SK-N-SH (cell line): ENCODE measurements at regions not wholly inside any gene's neighbourhood (a gene's known extent, or its start where the extent isn't known, plus 50 kb on each side); places are given as distances from the start of the nearest gene placed in this dataset.

Source experiments
- CTCF ChIA-PET: fragments of 300-600, 350-600 bp; formaldehyde crosslinking; extraction: SDS; loops from one replicate; lab custom pipeline; 2021; lab: Yijun Ruan, JAX
- POLR2A ChIA-PET: fragments of 350-600 bp; sonication (Branson Sonifier 250); formaldehyde crosslinking; extraction: SDS; loops from one replicate; lab custom pipeline; 2020; ENCODE audit warnings: antibody characterized with exemption, inconsistent platforms; lab: Yijun Ruan, JAX
- DNase-seq: peaks from one replicate; pipeline ENCODE4 v3.0.0; 2012
- H2AFZ ChIP-seq: fragments of 200-600 bp; sonication (generic); 2 replicates; pipeline ENCODE4 v1.8.1; 2016; ENCODE audit warnings: antibody characterized with exemption, mild to moderate bottlenecking, low read depth
- H3F3A ChIP-seq: fragments of 200-600 bp; sonication (generic); replicated peaks from 2 replicates; pipeline ENCODE3; 2016; ENCODE audit warnings: antibody characterized with exemption, mild to moderate bottlenecking; ENCODE audit not compliant: insufficient read depth
- H3K27ac ChIP-seq, 2 experiments: fragments of 200-500 bp in 1 of 2; fragments of 200-600 bp in 1 of 2; sonication (Bioruptor generic) in 1 of 2; sonication (generic), shearing (Covaris generic) in 1 of 2; 2 replicates each; pipeline versions ENCODE4 v1.5.1 to v1.6.1; 2014 to 2016; ENCODE audit warnings: low read depth in 2 of 2, inconsistent platforms in 1 of 2, low read length in 1 of 2, mild to moderate bottlenecking in 1 of 2, mixed read lengths in 1 of 2
- H3K27me3 ChIP-seq: fragments of 200-600 bp; sonication (generic), shearing (Covaris generic); 2 replicates; pipeline ENCODE4 v1.6.1; 2016; ENCODE audit warnings: mixed run types; ENCODE audit not compliant: insufficient read depth
- H3K36me3 ChIP-seq, 2 experiments: fragments of 200-500 bp in 1 of 2; fragments of 200-600 bp in 1 of 2; sonication (Bioruptor generic) in 1 of 2; sonication (generic) in 1 of 2; replicated peaks in 1 of 2; 2 replicates each; pipeline versions ENCODE3 to v1.5.1; 2014 to 2016; ENCODE audit warnings: low read length in 1 of 2, mild to moderate bottlenecking in 1 of 2; ENCODE audit not compliant: insufficient read depth in 2 of 2, control insufficient read depth in 1 of 2
- H3K4me1 ChIP-seq, 2 experiments: fragments of 200-500 bp in 1 of 2; fragments of 200-600 bp in 1 of 2; sonication (Bioruptor generic) in 1 of 2; sonication (generic), shearing (Covaris generic) in 1 of 2; 2 replicates each; pipeline versions ENCODE4 v1.5.1 to v1.6.1; 2014 to 2016; ENCODE audit warnings: low read depth in 1 of 2, low read length in 1 of 2, mixed run types in 1 of 2; ENCODE audit not compliant: insufficient read depth in 2 of 2, control insufficient read depth in 1 of 2
- H3K4me2 ChIP-seq: fragments of 200-600 bp; sonication (generic), shearing (Covaris generic); 2 replicates; pipeline ENCODE4 v1.6.1; 2017; ENCODE audit warnings: mixed run types
- H3K4me3 ChIP-seq, 2 experiments: fragments of 200-500 bp in 1 of 2; fragments of 200-600 bp in 1 of 2; sonication (Bioruptor generic) in 1 of 2; sonication (generic), shearing (Covaris generic) in 1 of 2; 2 replicates each; pipeline versions ENCODE4 v1.5.1 to v1.8.1; 2014 to 2016; ENCODE audit warnings: low read depth in 2 of 2, inconsistent platforms in 1 of 2, low read length in 1 of 2, mild to moderate bottlenecking in 1 of 2, mixed read lengths in 1 of 2, moderate library complexity in 1 of 2
- H3K79me2 ChIP-seq: fragments of 200-600 bp; sonication (generic); 2 replicates; pipeline ENCODE4 v1.8.1; 2017; ENCODE audit warnings: mild to moderate bottlenecking; ENCODE audit not compliant: insufficient read depth
- H3K9ac ChIP-seq: fragments of 200-600 bp; sonication (generic); 2 replicates; pipeline ENCODE4 v1.6.1; 2017; ENCODE audit warnings: mixed run types
- H3K9me2 ChIP-seq: fragments of 200-600 bp; sonication (generic); 2 replicates; pipeline ENCODE4 v1.6.1; 2017; ENCODE audit warnings: mixed run types
- H3K9me3 ChIP-seq: fragments of 200-600 bp; sonication (generic); 2 replicates; pipeline ENCODE4 v1.6.1; 2017; ENCODE audit warnings: mixed run types, mild to moderate bottlenecking, moderate library complexity
- H4K20me1 ChIP-seq: fragments of 200-600 bp; sonication (generic); 2 replicates; pipeline ENCODE4 v1.6.1; 2017; ENCODE audit warnings: mild to moderate bottlenecking, mixed run types; ENCODE audit not compliant: insufficient read depth
- EP300 ChIP-seq, 2 experiments: IDR thresholded peaks; 2 replicates each; pipeline versions ENCODE4 v1.4.0 to v1.6.1; 2012; ENCODE audit warnings: borderline replicate concordance in 1 of 2, low read depth in 1 of 2, low read length in 1 of 2
- FOXM1 ChIP-seq: IDR thresholded peaks from 2 replicates; pipeline ENCODE4 v1.4.0; 2012; ENCODE audit warnings: low read depth, mild to moderate bottlenecking
- GABPA ChIP-seq: IDR thresholded peaks from 2 replicates; pipeline ENCODE4 v1.4.0; 2012; ENCODE audit warnings: low read depth, mild to moderate bottlenecking
- JUND ChIP-seq: IDR thresholded peaks from 2 replicates; pipeline ENCODE4 v1.4.0; 2012
- MEF2A ChIP-seq: IDR thresholded peaks from 2 replicates; pipeline ENCODE4 v1.4.0; 2012; ENCODE audit warnings: low read depth, borderline replicate concordance
- NFIC ChIP-seq: IDR thresholded peaks from 2 replicates; pipeline ENCODE4 v1.4.0; 2012; ENCODE audit warnings: borderline replicate concordance
- NRF1 ChIP-seq: IDR thresholded peaks from 2 replicates; pipeline ENCODE4 v1.6.1; 2012; ENCODE audit warnings: low read depth, mild to moderate bottlenecking, low read length
- POLR2AphosphoS5 ChIP-seq: IDR thresholded peaks from 2 replicates; pipeline ENCODE4 v1.6.1; 2012; ENCODE audit warnings: low read depth, low read length
- RFX5 ChIP-seq: IDR thresholded peaks from 2 replicates; pipeline ENCODE4 v1.6.1; 2012; ENCODE audit warnings: mild to moderate bottlenecking, improper control_type of control experiment, low read length
- TCF12 ChIP-seq: IDR thresholded peaks from 2 replicates; pipeline ENCODE4 v1.4.0; 2012
- TEAD4 ChIP-seq: IDR thresholded peaks from 2 replicates; pipeline ENCODE4 v1.4.0; 2012; ENCODE audit warnings: mild to moderate bottlenecking, borderline replicate concordance; ENCODE audit not compliant: insufficient read depth
- WGBS: methylation state at CpG from one replicate; pipeline ENCODE4 v1.1.6; 2017; ENCODE audit warnings: low lambda C conversion rate; 5-methylcytosine and 5-hydroxymethylcytosine counted together
- TF ChIP-seq, protein P1 (sequence below): fragments of 150-350 bp; IDR thresholded peaks from 2 replicates; pipeline ENCODE4 v1.6.1; 2016; ENCODE audit warnings: mild to moderate bottlenecking, low read depth, low read length
- TF ChIP-seq, protein P2 (sequence below): IDR thresholded peaks from 2 replicates; pipeline ENCODE4 v1.4.0; 2012; ENCODE audit warnings: low read depth, borderline replicate concordance
- TF ChIP-seq, protein P3 (sequence below): IDR thresholded peaks from 2 replicates; pipeline ENCODE4 v1.4.0; 2012; ENCODE audit warnings: low read depth
- TF ChIP-seq, protein P4 (sequence below): IDR thresholded peaks from 2 replicates; pipeline ENCODE4 v1.6.1; 2012; ENCODE audit warnings: mild to moderate bottlenecking, low read depth, low read length, moderate library complexity
- TF ChIP-seq, protein P5 (sequence below): fragments of 150-350 bp; IDR thresholded peaks from 2 replicates; pipeline ENCODE4 v1.6.1; 2017; ENCODE audit warnings: antibody characterized with exemption, low read length, low read depth, borderline replicate concordance

DNA sequence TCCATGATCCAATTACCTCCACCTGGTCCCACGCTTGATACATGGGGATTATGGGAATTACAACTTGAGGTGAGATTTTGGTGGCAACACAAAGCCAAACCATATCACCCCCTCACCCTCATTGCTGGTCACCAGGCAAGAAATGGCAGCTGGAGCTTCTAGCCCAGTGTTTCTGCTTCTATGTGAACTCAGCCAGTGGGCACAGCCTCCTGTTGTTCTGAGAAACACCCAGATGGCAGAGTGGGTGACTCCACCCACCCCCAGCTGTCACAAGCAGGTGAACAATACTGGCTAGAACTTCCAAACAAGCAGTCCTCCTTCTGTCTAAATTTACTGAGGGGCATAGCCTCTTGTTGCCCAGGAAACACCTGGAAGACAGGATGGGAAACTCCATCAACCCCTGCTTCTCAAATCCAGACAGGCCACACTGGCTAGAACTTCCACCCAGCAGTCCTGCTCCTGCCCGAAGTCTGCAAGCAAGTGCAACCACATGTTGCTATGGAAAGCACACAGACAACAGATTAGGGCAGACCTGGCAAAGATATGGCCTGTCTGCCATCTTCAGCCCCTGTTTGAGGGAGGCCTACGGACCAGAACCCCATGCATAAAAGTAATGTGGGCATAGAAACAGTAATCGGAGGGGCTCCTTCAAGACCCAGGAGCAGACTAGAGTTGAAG lies 114.1 kb downstream of the DTWD1 start:
- H3K4me1 ChIP-seq, result no peaks in the 10 kb centered on the region
- H3K9me3 ChIP-seq, result no peaks in the 10 kb centered on the region
- no peak overlapping the region for H3K27ac ChIP-seq
- TF ChIP-seq POLR2AphosphoS5, result no peak
- TF ChIP-seq, protein P1, sequence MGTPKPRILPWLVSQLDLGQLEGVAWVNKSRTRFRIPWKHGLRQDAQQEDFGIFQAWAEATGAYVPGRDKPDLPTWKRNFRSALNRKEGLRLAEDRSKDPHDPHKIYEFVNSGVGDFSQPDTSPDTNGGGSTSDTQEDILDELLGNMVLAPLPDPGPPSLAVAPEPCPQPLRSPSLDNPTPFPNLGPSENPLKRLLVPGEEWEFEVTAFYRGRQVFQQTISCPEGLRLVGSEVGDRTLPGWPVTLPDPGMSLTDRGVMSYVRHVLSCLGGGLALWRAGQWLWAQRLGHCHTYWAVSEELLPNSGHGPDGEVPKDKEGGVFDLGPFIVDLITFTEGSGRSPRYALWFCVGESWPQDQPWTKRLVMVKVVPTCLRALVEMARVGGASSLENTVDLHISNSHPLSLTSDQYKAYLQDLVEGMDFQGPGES, result no peak
- TF ChIP-seq TCF12, result no peak
- TF ChIP-seq, protein P2, sequence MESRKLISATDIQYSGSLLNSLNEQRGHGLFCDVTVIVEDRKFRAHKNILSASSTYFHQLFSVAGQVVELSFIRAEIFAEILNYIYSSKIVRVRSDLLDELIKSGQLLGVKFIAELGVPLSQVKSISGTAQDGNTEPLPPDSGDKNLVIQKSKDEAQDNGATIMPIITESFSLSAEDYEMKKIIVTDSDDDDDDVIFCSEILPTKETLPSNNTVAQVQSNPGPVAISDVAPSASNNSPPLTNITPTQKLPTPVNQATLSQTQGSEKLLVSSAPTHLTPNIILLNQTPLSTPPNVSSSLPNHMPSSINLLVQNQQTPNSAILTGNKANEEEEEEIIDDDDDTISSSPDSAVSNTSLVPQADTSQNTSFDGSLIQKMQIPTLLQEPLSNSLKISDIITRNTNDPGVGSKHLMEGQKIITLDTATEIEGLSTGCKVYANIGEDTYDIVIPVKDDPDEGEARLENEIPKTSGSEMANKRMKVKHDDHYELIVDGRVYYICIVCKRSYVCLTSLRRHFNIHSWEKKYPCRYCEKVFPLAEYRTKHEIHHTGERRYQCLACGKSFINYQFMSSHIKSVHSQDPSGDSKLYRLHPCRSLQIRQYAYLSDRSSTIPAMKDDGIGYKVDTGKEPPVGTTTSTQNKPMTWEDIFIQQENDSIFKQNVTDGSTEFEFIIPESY, result no peak
- TF ChIP-seq EP300 (IDR thresholded peaks at IDR 0.05; ENCODE audit: borderline replicate concordance in 1 of 2, low read depth in 1 of 2, low read length in 1 of 2), result no peak
- no peak for TF ChIP-seq NRF1
- no peak for TF ChIP-seq GABPA
- TF ChIP-seq RFX5, result no peak
- TF ChIP-seq, protein P3, sequence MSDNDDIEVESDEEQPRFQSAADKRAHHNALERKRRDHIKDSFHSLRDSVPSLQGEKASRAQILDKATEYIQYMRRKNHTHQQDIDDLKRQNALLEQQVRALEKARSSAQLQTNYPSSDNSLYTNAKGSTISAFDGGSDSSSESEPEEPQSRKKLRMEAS, result no peak
- TF ChIP-seq, protein P4, sequence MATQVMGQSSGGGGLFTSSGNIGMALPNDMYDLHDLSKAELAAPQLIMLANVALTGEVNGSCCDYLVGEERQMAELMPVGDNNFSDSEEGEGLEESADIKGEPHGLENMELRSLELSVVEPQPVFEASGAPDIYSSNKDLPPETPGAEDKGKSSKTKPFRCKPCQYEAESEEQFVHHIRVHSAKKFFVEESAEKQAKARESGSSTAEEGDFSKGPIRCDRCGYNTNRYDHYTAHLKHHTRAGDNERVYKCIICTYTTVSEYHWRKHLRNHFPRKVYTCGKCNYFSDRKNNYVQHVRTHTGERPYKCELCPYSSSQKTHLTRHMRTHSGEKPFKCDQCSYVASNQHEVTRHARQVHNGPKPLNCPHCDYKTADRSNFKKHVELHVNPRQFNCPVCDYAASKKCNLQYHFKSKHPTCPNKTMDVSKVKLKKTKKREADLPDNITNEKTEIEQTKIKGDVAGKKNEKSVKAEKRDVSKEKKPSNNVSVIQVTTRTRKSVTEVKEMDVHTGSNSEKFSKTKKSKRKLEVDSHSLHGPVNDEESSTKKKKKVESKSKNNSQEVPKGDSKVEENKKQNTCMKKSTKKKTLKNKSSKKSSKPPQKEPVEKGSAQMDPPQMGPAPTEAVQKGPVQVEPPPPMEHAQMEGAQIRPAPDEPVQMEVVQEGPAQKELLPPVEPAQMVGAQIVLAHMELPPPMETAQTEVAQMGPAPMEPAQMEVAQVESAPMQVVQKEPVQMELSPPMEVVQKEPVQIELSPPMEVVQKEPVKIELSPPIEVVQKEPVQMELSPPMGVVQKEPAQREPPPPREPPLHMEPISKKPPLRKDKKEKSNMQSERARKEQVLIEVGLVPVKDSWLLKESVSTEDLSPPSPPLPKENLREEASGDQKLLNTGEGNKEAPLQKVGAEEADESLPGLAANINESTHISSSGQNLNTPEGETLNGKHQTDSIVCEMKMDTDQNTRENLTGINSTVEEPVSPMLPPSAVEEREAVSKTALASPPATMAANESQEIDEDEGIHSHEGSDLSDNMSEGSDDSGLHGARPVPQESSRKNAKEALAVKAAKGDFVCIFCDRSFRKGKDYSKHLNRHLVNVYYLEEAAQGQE, result no peak
- TF ChIP-seq, protein P5, sequence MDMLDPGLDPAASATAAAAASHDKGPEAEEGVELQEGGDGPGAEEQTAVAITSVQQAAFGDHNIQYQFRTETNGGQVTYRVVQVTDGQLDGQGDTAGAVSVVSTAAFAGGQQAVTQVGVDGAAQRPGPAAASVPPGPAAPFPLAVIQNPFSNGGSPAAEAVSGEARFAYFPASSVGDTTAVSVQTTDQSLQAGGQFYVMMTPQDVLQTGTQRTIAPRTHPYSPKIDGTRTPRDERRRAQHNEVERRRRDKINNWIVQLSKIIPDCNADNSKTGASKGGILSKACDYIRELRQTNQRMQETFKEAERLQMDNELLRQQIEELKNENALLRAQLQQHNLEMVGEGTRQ, result no peak
- TF ChIP-seq NFIC, result no peak
- TF ChIP-seq JUND, result no peak
- no peak for TF ChIP-seq FOXM1
- no peak for TF ChIP-seq TEAD4
- no peak for TF ChIP-seq MEF2A
- H3K4me2 ChIP-seq, result no peak overlapping the region
- no peaks in the 10 kb centered on the region for H3K27me3 ChIP-seq
- H3K4me3 ChIP-seq, result no peak overlapping the region
- no peaks in the 10 kb centered on the region for H3K79me2 ChIP-seq
- H3K9me2 ChIP-seq, result no peaks in the 10 kb centered on the region
- ChIA-PET POLR2A (no interaction called here), CTCF (interaction anchor here (1.4 kb wide), 1 partner anchor 14 kb away, joined by 4 read pairs; no protein-coding TSS in a partner anchor)
- 24% methylated on average over 4 of the region's 4 CpGs for whole genome bisulfite sequencing
- no peaks in the 10 kb centered on the region for H4K20me1 ChIP-seq
- DNase-seq, result no peak
- no peak overlapping the region for H3K9ac ChIP-seq
- no peaks in the 10 kb centered on the region for H3K36me3 ChIP-seq
- no peak overlapping the region for H2AFZ ChIP-seq
- no peaks in the 10 kb centered on the region for H3F3A ChIP-seq
